HG03025 (cell line): ENCODE measurements at regions not wholly inside any gene's neighbourhood (a gene's known extent, or its start where the extent isn't known, plus 50 kb on each side); places are given as distances from the start of the nearest gene placed in this dataset.

Experiments used
- ATAC-seq: cut with Tn5 transposase; IDR thresholded peaks from one replicate; pipeline ENCODE4 v1.9.1; 2021; ENCODE audit warnings: mild to moderate bottlenecking, moderate library complexity; ENCODE audit not compliant: unreplicated experiment, low FRiP score

DNA sequence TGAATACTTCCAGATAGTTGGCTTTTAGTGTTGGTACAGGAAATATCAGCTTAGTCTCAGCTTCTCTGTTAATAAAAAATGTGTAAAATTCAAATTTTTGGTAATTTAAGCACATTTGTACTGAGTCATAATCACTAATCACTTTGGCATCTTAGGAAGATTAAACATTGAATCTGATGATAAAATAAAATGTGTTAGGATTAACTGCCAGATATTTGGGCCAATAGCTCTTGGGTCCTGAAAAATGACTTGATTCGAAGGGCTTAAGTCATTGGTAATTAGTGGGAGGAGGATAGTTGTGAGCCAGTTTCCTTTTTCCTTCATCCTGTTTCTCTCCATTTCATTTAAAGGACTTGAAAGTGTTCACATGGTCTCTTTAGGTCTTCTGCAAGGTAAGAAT is 426.1 kb downstream of the RFPL4B start:
- no peak for ATAC-seq

- ATAC-seq = no peak
Measured at GRCh38 chr6:112774319-112774718, 427.2 kb downstream of the RFPL4B start.

- ATAC-seq = peak; percentile 86
Measured at GRCh38 chr6:112780498-112781096, 433.5 kb downstream of the RFPL4B start.

DNA sequence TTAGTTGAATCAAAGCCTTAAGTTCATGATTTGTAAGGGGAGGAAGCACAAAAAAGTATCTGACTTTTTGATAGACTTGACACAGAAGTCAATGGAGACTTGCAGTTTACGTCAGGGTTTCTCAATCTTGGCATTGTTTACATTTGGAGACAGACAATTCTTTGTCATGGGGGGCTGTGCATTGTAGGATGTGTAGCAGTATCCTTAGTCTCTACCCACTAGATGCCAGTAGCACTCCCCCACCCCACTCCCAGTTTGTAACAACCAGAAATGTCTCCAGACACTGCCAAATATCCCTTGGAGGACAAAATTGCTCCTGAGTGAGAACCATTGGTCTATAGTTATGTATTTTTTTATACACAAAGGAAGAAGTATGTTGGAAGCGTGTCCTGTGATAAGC is 434.1 kb downstream of the RFPL4B start:
- ATAC-seq = no peak

- no peak for ATAC-seq
Measured at GRCh38 chr6:112785408-112785807, 438.3 kb downstream of the RFPL4B start.

GRCh38 chr6:112786801-112787200 is 439.7 kb downstream of the RFPL4B start:
- no peak for ATAC-seq

DNA sequence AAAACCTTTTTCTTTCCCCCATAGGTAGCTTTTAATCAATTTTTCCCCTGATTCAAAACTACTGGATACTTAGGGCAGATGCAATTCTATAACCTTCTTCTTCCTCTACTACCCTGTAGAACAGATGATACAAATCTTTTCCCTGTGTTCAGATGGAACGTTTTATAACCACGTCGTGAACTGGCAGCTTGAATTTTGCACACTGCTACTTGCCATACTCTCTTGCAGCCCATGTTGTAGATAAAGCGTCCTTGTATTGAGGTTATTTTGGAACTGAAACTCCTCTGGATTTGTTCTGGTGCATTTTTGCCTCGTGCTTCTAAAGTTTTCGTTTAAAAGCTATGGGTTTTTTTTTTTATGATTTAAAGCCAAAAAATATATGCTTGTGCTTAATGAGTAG is 440.2 kb downstream of the RFPL4B start:
- ATAC-seq = no peak

DNA sequence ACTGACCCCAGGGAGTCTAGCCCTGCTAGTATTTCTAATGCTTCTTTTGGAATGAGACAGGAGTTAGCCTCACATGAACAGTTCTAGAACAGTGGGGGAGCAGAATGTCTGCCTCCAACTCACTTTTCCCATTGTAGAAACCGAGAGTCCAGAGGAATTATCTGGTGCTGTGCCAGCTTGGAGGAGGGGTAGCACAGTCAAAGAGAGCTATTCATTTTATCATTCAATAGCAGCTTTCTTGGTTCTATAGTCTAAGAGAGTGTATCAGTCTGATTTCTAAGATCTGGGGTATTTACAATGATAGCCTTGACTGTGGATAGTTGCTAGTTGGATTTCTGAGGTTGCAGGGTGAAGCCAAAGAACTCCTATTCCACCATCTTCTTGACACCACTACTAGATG is 448.2 kb downstream of the RFPL4B start:
- ATAC-seq = no peak

- no peak for ATAC-seq
Measured at GRCh38 chr6:112796712-112797111, 449.6 kb downstream of the RFPL4B start.

DNA sequence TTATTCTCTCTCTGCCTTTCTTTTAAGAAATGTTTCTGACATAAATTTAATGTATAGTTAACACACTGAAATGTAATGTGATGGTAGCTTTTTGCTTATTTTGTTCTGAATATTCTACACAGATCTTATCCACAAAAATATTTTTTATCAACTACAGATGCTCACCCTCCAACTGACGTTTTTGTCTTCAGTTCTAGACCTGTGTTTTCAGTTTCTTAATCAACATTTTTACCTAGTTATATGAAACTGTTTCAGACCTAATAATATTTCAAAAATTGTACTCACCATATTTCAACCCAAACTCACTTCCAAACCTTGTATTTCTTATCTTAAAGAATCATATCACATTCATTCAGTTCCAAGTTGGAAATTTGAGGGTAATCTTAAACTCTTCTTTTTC is 452.8 kb downstream of the RFPL4B start:
- no peak for ATAC-seq

DNA sequence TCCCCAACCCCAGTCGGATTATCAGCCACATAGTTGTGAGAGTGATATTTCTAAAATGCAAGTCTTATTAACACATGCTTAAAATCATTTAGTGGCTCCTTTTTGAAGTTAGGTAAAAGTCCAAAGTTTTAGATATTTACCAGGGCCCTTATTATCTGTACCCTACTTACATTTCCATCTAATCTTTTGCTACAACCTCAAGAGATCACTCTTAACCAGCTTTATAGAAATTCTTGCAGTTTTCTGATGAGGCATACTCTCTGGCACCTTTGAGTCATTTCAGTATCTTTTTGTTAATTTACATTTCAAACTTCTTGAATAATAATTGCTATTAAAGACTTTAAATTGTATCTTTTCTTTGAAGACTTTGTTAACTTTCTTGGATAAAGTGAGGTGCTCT is 453.3 kb downstream of the RFPL4B start:
- no peak for ATAC-seq

DNA sequence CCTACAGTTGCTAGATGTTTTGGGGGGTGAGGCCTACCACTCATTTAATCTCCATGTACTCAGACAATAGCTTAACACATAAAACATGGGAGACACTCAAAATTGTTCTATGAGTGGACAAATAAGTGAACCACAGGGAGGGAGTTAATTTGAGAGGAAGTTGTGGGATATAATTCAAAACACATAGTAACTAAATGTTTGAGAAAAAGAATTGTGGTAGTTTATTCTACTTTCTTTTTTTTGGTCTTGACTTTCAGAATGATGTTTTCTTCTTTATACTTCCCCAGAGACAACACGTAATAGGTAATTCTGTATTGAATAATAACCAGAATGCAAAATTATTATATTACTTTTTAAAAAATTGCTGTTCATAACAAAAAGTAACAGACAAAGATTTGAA is 453.8 kb downstream of the RFPL4B start:
- no peak for ATAC-seq

GRCh38 chr6:112801468-112802080 is 454.4 kb downstream of the RFPL4B start:
- no peak for ATAC-seq

- no peak for ATAC-seq
Measured at GRCh38 chr6:112802144-112802543, 455.0 kb downstream of the RFPL4B start.

DNA sequence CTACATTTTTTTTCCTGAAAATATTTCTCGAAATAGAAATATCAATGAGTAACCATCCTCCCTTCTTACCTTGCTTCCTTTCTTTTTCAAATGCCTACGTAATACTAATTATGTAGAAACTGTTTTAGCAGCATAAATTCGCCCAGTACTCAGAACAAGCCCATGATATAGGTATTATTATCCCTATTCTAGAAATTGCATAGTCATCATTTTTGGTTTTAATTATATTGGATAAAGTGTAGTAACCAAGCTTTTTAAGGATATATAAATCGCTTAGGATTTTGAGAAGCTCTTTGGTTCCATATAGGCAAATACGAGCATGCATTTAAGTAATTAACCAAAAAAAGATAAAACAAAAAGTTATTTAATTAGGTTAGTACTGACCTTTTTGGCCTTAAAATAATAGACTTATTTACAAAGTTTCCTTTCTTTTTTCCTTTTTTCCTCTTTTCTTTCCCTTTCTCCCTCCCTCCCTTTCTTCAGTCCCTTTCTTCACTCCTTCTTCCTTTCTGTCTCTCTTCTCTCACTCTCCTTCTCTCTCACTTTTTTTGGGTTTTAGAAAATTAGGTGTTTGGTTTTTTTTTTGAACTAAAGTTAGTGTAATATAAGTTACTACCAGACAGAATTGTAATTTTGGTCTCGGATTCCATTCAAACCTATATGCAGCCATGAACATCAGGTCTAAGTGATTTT is 457.7 kb downstream of the RFPL4B start:
- ATAC-seq = no peak

DNA sequence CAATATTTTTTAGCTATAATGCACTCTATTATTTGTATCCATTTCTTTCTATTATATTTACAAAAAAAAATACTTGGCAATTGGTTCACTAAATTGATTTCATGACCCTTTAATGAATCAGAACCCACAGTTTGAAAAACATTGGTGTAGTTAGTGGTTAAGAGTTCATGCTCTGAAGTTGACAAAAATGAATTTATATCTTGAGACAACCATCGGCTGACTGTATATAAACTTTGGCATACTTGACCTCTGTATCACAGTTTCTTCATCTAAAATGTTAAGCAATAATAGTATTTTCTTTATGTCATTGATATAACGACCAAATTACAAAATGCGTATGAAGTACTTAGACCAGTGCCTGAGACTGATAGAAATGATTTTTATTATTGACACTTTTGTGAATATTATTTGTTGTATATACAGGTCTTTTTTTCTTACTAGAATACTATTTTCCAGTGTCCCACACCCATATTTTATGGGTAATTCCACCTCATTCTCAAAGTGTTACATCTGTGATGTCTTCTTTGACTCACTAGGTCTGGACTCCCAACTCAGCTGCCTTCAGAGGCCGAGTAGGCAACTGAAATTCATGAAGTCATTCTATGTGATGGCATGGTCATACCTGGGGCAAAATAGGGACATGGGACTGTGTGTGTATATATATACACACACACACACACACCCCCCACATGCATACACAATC is 459.2 kb downstream of the RFPL4B start:
- ATAC-seq = no peak

GRCh38 chr6:112821476-112821875 is 474.3 kb downstream of the RFPL4B start:
- ATAC-seq = no peak

DNA sequence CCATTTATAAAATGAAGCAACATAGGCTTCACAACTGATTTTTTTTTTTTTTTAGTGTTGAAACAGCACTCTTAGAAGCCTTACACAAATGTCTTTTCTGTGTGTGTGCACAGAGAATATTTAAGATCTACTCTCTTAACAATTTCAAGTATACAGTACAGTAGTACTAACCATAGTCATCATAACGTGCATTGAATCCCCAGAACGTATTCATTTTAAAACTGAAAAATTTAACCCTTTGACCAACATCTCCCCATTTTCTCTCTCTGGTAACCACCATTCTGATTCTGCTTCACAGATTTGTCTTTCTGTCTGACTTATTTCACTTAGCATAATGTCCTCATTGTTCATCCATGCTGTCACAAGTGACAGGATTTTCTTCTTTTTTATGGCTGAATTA is 475.6 kb downstream of the RFPL4B start:
- no peak for ATAC-seq

- ATAC-seq = peak; percentile 98
Measured at GRCh38 chr6:112827793-112828192, 480.7 kb downstream of the RFPL4B start.

- ATAC-seq = no peak
Measured at GRCh38 chr6:112831022-112831421, 483.9 kb downstream of the RFPL4B start.

- ATAC-seq = no peak
Measured at GRCh38 chr6:112833581-112834131, 486.5 kb downstream of the RFPL4B start.
